GM19463 (cell line): ENCODE measurements at regions not wholly inside any gene's neighbourhood (a gene's known extent, or its start where the extent isn't known, plus 50 kb on each side); places are given as distances from the start of the nearest gene placed in this dataset.

ENCODE experiments used
- ATAC-seq: cut with Tn5 transposase; IDR thresholded peaks from one replicate; pipeline ENCODE4 v1.9.1; 2021; ENCODE audit warnings: mild to moderate bottlenecking, moderate library complexity; ENCODE audit not compliant: unreplicated experiment

DNA sequence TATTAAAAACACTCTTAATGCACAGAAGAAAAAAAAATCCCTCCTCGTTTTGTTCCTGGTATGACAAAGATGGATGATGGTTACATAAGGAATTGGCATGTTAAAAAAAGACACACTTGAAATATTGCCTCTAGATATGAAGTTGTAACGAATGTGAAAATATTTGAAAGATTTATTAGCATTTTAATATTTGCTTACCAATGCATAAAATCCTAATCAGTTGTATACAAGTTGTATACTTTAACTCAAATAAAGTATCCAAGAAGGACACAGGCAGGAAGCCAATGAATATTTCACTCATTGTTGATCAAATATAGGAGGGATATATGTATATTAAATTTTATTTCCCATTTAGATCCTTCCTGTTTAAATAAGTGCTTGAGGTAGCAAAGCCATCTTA, 850.8 kb upstream of the RBFOX1 start:
- ATAC-seq, result no peak

DNA sequence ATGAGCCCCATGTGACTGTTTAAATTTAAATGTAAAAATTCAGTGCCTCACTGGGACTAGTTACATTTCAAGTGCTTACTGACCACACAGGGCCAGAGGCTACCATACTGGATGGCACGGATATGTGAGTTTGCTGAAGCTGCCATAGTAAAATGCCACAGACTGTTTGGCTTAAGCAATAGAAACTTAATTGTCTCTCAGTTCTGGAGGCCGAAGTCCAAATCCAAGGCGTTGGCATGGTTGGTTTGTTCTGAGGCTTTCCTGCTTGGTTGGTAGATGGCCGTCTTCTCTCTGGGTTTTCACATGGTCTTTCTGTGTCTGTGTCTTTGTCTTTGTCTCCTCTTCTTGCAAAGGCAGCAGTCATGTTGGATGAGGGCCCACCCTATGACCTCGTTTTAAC, 878.9 kb upstream of the RBFOX1 start:
- ATAC-seq, result no peak

DNA sequence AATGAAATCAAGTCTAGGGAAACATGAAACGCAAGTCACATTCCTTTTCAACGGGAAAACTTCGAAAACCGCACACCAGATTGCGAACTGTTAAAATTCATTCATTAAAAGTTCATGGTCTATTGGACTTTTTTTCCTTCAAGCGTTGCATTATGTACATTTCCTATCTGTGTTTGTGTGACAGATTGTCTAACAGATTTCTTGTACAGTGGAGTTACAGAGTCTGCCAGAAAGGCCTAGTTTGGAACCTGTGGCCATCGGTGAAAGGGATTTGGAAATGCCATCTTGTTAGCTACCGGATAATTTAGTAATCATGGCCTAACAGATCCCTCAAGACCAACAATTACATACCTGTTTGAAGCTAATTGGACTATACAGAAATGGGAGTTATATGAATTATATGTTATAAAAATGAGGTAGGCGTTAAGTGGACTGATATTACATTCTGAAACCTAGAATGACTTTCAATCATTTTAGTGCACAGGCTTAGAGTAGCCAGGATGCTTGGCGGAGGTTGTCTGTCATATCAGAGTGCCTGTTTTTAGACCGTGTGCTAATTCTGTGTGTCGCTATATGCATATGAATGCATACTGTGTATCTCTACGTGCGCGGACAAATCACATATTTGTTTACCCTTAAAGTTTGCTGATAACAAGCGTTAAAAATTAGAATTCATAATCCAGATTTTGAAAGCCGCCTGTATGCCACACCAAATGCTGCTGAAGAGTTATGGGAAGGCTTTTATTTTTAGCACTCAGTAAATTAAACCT, 885.4 kb upstream of the RBFOX1 start:
- ATAC-seq, result no peak

DNA sequence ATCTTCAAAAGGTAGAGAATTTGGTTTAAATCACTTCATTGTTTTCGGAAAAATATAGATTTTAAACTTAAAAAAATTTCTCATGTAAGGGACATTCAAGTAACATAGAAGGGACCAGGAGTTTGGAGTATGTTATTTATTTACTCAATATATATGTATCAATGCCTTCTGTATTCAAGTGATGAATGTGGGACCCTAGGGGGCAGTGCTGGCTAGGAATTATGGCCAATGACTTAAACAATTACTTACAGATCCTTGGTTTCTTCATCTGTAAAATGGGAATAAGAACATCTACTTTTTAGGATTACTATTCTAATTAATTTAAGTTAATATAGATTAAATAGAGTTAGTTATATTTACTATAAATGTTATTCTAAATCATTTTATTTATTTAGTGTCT, 886.3 kb upstream of the RBFOX1 start:
- ATAC-seq, result no peak

DNA sequence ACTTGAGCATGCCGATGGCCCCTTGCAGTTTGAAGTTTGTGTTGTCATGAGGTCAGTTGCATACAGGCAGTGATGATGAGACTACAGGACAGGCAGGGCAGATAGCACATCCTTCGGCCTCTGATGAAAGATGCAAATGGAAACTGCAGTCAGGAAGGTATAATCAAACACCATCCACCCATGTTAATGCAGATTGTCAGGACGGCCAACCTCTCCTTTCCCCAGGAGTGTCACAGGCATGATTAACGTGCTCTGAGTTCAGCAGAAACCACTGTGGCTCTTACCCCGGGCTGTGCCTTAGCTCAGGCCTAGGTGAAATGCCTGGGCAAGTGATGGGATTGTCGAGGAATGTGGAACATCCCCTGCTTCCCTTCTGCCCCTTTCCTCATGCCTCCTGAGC, 893.5 kb upstream of the RBFOX1 start:
- no peak for ATAC-seq

DNA sequence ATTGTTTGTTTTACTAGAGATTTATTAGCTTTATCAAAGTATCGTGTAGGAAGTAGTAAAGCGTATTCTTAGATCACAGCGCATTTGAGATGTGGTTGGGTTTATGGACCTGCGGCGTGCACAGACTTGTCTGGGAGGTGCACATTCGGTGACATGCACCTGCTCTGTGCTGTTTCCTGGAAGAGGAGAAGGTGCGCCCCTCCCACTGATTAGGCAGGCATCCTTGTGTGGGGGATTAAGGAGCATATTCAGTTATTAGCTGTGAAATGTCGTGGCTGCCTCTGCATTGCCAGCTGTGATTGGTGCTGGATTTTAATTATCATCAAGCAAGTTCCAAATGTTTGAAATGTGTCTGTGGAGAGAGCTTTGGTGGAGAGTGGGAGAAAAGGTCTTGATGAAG, 903.8 kb upstream of the RBFOX1 start:
- ATAC-seq, result no peak

DNA sequence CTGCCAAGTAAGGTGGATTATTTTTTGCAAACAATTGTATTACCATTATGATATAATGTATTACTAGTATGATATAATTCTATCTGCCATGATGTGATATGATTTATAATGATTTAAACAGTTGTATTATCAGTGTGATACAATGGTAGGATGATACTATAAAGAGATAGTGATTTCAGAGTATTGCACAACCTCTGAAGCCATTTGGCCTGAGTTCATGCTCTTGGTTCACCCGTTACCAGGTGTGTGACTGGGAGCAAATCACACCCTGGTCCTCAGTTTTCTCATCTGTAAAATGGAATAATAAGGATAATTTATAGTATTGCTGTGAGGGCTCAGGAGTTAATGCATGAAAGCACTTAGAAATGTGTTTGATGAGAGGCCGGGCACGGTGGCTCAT, 905.0 kb upstream of the RBFOX1 start:
- no peak for ATAC-seq

DNA sequence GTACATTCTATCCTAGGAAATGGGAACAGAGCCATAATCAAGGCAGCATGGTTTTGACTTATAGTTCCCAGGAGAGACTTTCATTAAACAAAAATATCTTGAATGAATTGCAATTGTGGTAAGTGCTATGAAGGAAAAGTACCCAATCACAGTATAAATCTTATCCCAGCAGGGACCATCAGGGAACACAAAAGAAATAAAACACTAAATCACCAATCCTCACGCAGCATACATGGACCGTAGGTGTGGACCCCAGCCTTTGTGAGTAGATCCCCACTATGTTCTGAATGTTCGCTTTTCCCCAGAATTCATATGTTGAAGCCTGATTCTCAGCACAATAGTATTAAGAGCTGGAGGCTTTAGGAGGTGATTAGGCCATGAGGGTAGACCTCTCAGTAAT, 925.0 kb upstream of the RBFOX1 start:
- no peak for ATAC-seq

DNA sequence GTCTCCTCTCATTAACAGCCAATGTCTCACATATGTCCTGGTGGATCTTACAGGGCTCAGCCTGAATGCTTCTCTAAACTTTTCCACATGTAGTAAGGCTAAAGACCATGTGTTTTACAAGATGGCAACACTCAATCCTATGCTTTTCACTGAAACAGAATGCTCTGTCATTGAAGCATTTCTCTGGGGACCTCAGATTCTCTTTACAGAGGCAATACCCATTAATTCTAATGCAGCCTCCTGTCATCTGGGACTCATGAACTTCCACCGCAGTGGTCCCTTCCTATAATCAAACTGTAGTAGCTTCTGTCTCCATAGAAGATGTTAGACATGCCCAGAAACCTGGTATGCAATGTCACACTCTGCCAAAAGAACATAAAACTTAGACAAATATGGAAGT, 926.6 kb upstream of the RBFOX1 start:
- ATAC-seq, result no peak

DNA sequence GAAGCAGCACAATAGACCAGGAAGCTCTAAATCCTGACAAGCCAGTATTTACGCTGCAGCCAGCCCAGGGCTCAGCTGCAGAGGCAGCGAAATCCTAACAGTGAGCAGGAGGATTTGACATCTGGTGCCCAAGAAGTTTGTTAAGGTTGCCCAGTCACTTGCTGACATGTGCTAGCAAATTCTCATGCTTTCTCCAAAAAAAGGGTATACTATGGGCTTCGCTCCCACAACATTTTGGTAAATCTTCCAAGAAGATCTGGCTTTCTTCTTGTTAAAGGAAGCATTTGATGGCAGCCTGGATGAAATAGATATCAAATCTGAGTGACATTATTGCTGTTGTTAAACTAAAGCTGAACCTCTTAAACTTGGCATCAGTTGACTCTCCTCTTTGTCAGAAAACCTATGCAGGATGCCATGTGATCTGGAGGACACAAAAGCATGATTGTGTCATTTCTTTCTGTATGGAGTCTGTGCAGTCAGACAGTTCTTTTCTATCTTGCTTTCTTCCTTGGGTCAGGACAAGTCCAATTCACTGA, 949.7 kb upstream of the RBFOX1 start:
- no peak for ATAC-seq

DNA sequence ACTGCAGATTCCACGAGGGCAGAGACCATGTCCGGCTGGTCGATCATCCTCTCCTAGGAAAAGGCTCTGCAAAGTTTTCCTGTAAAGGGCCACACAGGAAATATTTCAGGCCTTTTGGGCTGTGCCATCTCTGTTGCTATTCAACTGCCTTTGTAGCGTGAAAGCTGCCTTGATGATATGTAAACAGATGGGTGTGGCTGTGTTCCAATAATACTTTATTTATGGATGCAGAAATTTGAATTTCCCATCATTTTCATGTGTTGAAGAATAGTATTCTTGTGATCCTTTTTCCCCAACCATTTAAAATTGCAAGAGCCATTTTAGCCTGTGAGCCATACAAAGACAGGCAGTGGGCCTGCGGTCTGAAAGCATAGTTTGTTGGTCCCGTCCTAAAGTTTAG, 950.7 kb upstream of the RBFOX1 start:
- ATAC-seq, result no peak

DNA sequence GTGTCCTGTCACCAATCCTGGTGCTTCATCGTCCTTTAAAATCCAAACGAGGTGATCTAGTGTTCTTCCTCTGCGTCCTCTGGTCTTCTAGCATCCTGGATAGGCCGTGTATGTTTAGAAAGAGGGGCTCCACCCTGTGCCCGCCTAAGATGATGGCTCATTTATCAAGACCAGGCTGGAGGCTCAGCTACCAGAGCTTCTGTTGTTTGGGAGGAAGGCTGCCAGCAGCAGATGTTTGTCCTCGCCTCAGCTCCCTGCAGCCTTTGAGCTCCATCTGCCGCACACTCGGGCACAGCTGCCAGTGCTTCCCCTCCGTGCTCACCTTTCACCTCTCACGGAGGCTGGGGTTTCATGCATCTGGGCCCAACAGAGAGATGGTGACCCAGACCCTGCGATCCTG, 954.7 kb upstream of the RBFOX1 start:
- ATAC-seq, result no peak

DNA sequence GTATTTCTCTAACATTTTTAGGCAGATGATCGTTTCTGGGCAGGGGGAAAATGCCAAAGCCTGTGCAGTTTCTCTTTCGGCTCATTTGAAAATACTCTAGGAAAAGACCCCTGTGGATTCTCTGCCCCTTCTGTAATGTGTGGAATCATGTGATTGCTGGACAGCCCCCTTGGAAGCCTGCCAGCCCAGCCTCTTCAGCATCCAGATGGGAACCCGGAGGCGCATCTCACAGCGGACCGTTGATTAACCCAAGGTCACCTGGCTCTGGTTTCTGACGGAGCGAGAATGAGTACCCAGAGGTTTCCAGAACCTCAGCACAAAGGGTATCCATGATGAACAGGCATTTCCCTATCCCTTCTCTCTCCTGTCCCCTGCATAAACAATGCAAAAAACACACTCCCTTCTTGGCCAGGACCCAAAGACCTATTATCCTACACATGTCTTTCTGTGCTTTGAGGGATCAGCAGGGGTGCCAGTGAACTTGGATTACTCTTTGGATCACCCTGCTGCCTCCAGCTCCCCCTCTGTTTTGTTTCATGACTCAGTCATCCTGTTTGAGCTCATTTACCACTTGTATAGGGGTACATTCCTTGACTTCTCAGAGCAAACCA, 957.1 kb upstream of the RBFOX1 start:
- ATAC-seq, result no peak

DNA sequence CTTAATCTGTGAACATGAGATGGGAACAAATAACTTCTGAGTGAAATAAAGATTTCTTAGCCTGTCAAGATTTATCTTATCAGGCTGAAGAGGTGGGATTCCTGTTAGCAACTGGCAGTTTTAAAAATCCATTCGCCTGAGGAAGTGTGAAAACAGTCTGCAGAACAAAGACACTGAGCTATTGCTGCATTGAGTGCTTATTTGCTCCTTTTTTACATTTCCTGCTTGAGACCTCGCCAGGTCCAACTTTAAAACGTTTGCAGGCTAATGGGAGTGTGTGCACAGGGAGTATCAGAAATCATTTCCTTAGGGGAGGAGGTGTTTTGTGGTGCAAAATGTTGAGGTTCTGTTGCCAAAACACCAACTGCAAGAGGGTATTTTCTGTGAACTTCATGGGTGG, 957.8 kb upstream of the RBFOX1 start:
- no peak for ATAC-seq

DNA sequence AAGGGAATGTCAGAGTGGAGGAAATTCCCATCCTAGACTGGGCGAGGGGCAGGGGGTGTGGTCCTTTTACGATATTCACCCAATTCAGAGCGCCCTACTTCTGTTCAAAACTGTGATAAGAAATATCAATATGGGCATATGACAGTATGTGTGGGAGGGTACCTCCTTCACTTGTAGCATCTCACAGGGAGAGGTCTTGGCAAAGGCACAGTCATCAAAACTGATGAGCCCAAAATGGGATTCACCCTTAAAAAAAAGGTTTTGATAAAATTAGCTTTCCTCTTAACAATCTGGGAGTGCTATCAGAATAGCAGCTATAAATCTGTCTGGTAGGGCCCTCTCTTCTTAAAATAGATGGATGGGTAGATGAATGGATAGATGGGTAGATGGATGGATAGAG, 967.8 kb upstream of the RBFOX1 start:
- ATAC-seq, result no peak

DNA sequence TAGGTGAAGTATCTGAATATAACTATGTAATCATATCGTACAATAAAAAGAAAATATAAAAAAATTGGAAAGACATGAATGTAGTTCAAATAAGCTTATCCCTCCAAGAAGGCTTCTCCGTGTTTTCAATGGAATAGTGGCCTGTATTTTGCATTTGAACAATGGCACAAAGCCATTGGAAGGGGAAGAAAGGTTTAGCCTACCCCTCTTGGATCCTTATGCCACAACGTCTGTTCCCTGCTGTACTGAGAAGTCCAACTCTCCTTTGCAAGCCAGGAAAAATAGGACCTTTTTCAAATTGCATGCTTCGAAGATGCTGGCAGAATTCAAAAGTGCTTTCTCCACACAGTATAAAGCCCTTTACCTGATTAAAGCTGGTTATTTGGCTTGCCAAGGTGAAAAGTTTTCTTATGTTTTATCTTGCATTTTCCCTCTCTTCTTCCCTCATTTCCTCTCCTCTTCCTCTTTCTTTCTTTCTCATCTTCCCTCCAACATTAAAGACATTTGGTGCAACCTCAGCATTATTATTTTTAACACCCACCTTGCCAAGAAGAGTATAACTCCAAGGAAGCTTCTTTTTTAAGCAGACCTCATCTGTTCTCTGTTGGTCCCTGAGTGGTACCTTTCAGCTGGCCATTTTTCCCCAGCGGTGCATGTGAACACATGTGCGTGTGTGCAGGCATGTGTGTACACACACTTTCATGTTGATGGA, 968.6 kb upstream of the RBFOX1 start:
- no peak for ATAC-seq

DNA sequence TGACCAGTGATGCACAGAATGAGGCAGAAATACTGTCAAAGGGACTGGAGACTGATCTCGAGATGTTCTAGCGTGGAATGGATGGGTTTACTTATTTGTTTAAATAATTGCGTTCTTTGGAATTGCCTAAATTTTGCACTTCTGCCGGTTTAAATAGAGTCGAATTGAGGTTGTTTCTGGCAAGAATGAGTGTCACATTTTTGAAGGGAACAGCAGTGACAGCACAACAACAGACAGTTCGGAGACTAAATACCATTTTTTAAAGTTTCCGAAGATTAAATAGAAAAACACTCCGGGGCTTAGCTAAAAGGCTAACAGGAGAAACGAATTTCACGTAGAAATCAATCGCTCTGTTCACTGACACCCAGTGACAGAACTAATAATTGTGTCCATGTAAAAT, 969.2 kb upstream of the RBFOX1 start:
- no peak for ATAC-seq

DNA sequence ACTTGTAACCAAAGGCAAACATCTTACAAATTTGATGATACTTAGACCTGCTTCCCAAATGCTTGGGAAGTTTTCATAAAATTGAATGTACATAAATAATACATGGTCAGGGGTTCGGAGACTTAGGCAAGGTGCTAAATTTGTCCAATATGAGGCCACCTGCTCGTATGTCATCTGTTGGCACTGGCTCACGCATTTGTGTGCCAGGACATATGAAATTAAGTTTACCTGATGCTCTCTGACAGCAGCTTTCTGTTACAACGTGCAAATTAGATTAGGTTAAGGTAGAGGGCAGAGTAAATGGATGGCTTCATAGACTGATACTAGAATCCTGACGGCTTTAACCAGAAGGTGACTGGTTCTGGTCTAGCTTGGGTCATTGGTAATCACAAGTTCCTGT, 970.3 kb upstream of the RBFOX1 start:
- no peak for ATAC-seq

DNA sequence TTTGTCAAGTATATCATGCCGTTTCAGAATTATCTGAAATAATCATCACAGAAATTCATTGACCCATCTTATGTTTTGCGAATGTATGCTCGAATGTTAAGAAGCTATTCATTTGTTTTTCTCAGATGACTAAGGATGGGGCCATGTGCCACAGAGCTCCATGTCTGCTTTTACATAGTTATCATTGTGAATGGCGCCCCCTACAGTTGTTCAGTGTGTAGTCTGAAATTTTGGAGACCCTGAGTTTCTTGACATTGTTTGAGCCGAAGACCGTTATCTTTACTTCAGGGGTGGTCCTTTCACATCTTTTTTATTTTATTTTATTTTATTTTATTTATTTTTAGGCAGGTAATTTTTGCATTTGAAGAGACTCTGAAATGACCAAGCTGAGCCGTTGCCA, 972.0 kb upstream of the RBFOX1 start:
- no peak for ATAC-seq

DNA sequence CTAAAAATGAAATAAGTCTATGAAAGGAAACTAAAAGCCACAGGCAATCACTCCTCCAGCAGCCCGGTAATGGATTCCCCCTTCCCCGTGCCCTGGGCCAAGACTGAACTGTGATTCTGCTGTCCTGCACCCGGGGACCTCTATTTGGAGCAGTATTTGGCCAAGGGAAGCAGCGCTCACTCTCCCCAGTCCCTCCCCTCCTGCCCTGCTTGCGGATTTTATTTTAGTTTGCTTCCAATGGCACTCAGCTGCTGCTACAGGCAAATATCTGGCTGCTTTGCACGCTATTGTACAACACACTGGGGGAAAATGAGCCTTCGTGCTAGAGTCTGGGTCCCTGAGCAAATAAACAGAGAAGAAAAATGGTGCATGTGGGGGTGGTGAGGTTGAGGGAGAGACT, 975.7 kb upstream of the RBFOX1 start:
- no peak for ATAC-seq

DNA sequence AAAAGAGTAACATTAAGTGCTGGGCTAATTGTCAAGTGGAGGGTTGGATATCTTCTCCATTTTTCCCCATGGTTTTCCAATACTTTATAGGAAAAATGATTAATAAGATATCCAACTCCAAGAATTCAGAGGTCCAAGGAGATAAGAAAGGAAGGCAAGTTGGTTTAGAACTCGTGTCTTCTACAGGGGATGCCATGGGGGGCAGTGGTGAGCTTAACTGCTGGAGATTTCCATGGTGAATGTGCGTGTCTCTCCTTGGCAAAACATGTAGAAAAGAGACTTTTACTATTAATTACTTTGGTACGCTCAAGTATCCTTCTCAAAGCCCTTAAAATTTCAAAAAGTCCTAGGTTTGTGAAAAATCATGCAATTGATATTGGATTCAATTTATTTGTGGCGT, 982.9 kb upstream of the RBFOX1 start:
- no peak for ATAC-seq

DNA sequence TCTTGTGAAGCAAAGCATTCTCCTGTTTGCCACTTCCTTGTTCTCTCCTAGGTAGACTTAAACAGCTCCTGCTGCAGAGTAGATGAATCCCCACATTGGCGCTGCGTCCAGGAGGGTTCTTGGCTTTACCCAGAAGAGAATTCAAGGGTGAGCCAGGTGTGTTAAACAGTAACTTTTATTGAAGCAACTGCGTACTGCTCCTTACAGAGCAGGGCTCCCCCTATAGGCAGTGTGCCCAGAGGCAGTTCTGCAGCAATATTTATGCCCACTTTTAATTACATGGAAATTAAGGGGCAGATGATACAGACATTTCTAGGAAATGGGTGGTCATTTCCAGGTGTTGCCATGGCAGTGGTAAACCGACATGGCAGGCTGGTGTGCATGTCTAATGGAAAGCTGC, 987.6 kb upstream of the RBFOX1 start:
- ATAC-seq, result no peak
